ENCODE measurements at regions not wholly inside any gene's neighbourhood (a gene's known extent, or its start where the extent isn't known, plus 50 kb on each side); places are given as distances from the start of the nearest gene placed in this dataset.
A peak's percentile ranks its signal among the peaks of the same experiment; 100 is the strongest.
"Not testable (repeated sequence)": the region's sequence is repeated elsewhere in the genome, so short reads cannot be mapped to it uniquely, and the experiment has no call there.

DNA sequence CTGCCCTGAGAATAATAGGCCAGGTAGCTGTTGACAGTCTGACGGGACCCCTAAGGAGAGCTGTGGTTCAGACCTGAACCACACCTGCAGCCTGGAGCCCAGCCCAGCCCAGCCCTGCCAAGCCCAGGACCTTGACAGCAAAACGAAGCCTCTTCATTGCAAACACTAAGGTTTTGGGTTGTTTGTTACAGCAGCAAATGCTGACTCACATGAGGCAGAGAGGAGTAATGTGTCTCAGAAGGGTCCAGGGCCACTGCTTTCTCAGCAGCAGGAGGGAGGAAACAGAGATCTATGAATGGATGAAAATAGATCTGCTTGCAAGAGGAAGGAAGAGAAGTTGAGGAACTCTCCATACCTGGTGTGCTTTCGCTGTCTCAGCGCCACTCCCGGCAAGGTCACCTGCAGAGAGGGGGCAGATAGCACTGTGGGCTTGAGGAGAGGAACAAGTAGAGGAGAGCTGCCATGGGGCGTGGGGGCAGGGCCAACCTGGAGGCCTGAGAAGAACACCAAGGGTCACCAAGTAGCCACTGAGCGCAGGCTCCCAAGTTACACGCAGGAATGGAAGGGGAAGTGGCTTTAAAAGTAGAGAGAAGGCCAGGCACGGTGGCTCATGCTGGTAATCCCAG lies 127.2 kb downstream of the ZNF281 start:
- no peak for DNase-seq (ENCODE audit: low spot score)

DNA sequence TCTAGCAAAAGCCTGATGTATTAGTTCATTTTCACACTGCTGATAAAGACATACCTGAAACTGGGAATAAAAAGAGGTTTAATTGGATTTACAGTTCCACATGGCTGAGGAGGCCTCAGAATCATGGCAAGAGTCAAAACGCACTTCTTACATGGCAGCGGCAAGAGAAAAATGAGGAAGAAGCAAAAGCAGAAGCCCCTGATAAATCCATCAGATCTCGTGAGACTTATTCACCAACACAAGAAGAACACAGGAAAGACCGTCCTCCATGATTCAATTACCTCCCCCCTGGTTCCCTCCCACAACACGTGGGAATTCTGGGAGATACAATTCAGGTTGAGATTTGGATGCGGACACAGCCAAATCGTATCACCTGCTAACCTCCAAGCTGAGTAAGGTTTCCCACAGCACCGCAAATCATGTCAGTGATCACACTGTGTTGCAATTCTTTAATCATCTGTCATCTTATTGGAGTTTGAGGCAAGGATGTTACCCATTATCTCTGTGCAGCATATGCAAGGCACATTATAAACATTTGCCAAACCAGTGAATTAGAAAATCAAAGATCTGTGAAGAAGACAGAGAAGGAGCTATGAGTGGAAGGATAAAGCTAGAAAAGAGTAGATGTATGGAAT lies 128.5 kb downstream of the ZNF281 start:
- no peak for DNase-seq (ENCODE audit: low spot score)

- peak; percentile 36 for DNase-seq (ENCODE audit: low spot score)
These were observed 129.9 kb downstream of the ZNF281 start for GRCh38 chr1:200279810-200280411.

DNA sequence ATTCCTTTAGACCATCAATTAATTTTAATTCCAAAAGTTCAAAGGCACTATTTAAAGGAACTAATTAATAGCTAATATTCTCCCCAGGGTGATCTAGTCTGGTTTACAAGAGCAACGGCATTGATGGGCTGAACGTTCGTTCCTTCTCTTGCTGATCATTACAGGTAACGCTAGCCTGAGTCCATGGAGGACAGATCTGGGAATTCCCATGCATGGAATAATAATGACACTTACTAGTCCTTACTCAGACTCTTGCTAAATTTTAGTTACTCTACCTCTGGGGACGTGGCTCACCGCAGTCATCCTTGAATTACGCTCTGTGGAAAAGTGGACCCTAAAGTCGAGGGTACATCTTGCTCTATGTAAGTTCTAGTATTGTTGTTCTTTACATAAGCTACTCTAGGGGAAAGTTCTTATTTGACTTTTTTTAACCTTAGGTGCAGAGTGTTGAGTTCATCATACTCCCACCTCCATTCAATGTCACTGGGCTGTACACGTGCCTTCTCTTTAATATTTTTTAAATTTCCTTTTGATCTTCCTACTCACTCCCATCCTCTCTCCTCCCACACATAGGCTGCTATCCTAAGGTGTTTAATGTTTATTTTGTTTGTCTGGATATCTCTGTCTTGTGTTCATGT lies 133.9 kb downstream of the ZNF281 start:
- DNase-seq (ENCODE audit: low spot score), result no peak

- no peak for DNase-seq (ENCODE audit: low spot score)
These were observed 134.4 kb downstream of the ZNF281 start for GRCh38 chr1:200275415-200275814.

GRCh38 chr1:200274116-200274515 lies 135.7 kb downstream of the ZNF281 start:
- no peak for DNase-seq (ENCODE audit: low spot score)

DNA sequence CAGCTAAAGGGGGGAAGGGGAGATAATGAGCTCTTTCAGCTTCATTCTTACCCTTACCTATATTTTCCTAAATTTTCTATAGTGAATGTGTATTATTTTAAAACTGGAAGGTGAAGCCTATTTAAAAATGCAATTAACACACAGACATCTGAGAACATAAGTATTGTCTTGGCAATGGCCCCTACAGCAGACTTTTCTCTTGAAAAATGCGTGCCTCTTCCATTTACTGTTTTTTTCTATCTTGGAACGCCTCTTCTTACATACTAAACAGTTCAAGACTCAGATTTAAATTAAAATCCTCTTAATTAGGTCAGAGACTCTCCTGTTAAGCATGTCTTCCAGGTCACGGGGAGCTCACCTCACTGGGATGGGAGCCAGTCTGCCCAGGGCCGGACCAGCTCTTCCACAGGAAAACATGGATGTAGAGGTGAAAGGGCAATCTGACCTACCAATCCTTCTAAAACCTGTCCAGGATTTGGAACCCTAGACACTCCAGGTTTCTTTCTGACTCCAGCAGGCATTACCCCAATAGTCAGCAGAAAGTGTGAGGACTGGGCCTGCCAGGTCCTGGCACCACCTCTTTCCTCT lies 137.3 kb downstream of the ZNF281 start:
- DNase-seq (ENCODE audit: low spot score), result no peak

- DNase-seq (ENCODE audit: low spot score), result no peak
These were observed 140.6 kb downstream of the ZNF281 start for GRCh38 chr1:200269256-200269655.

DNA sequence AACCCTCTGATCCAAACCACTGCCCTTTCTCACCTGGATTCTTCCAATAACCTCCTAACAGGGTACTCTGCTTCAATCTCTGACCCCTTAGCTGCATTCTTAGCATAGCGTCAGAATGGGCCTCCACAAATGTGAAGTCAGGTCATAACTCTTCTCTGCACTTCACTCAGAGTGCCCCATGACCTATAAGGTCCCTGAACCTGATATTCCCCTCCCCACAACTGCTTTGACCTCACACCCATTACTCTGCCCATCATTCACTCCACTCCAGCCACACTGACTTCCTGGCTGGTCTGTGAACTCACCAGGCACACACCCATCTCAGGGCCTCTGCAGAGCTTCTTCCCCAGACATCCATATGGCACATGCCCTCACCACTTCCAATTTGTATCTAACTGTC lies 141.9 kb downstream of the ZNF281 start:
- DNase-seq (ENCODE audit: low spot score), result no peak

GRCh38 chr1:200267458-200267857 lies 142.4 kb downstream of the ZNF281 start:
- DNase-seq (ENCODE audit: low spot score), result no peak

DNA sequence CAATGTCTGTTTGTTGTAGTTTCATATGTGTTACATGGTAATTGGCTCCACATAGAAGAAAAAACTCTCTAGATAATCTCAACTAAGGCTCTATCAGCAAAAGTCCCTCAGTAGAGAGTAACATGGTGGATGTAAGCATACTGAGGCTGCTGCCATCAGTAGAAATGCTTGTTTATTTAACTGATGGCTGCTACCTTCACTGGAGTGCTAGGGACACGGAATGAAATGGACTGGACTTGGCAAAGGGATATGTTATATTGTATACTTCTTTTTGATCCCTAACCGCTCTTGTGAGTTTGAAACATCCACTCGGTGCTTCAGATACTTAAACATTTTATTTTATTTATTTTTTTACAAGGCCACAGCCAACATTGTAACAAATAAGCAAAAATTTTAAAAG lies 143.0 kb downstream of the ZNF281 start:
- DNase-seq (ENCODE audit: low spot score), result no peak

DNA sequence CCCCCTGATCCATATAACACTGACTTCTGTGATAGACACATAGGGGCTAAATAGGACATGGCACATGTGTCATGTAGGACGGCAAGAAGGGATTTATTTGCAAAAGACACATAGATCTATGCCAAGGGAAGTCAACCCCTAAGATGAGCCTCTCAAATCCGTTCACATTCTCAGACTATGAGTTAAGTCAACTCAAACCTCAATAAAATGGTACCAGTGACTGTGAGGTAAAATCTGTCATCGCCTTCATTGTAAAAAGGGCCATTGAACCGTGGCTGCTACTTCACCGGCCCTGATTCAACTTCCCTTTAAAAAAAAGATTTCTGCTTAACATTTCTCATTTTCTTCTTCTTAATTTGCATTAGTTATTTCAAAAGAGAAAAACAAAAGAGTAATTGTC lies 144.0 kb downstream of the ZNF281 start:
- no peak for DNase-seq (ENCODE audit: low spot score)

GRCh38 chr1:200265104-200265503 lies 144.7 kb downstream of the ZNF281 start:
- DNase-seq (ENCODE audit: low spot score), result no peak

DNA sequence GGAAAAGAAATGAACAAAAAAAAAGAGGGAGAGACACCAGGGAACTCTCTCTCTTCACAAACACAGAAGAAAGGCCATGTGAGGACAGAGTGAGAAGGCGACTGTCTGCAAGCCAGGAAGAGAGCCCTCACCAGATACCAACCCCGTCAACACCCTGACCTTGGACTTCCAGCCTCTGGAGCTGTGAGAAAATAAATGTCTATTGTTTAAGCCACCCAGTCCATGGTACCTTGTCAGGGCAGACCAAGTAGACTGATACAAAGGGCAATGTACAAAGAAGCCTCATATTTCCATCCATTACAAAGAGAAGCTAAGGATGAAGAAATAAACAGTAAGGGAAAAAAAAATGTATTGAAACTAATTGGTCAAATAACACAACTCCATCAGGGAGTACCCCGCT lies 146.6 kb downstream of the ZNF281 start:
- DNase-seq (ENCODE audit: low spot score), result no peak

GRCh38 chr1:200262326-200262965 lies 147.4 kb downstream of the ZNF281 start:
- DNase-seq (ENCODE audit: low spot score), result no peak

GRCh38 chr1:200260597-200261335 lies 149.1 kb downstream of the ZNF281 start:
- DNase-seq (ENCODE audit: low spot score), result no peak

DNA sequence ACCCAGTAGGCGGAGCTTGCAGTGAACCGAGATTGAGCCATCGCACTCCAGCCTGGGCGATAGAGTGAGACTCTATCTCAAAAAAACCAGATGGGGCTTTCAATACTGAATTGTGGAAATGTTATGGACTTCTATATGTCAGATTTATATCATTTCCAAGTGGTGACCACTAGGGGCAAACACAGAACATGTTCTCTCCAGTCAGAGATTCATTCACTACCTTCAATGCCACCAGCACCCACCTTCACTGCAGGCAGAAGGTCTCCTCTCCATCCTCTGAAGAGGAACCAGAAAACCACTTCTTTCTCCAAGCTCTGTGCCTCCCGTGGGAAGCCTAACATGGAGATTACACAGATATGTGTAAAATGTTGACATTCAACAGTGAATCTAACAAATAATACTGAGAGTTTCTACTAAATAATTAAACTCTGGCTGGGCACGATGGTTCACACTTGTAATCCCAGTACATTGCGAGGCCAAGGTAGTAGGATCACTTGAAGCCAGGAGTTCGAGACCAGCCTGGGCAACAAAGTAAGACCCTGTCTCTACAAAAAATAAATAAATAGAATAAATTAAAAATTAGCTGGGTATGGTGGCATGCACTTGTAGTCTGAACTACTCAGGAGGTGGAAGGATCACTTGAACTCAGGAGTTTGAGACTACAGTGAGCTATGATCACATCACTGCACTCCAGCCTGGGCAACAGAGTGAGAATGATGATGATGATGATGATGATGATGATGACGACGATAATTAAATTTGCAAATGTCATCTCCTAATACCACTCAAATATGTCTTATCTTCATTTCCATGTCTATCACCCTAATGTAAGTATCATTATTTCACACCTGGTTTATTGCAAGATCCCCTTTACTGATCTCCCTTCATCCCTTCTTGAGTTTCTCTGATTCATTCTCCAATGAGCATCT lies 151.1 kb downstream of the ZNF281 start:
- peak; percentile 37 for DNase-seq (ENCODE audit: low spot score)

DNA sequence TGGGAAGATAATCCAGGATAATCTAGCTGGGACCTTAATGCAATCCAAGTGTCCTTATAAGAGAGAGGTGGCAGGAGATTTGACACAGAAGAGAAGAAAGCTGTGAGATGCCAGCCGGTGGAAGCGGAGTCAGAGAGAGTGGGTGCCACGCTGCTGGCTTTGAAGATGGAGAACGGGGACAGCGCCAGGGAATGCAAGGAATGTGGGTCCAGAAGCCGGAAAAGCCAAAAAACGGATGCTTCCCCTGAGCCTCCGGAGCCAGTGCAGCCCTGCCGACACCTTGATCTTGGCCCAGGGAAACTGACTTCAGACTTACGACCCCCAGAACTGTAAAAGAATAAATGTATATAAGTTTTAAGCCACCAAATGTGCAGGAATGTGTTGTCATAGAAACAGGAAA lies 152.6 kb downstream of the ZNF281 start:
- no peak for DNase-seq (ENCODE audit: low spot score)

GRCh38 chr1:200254602-200255001 lies 155.2 kb downstream of the ZNF281 start:
- not testable (repeated sequence) for DNase-seq (ENCODE audit: low spot score)

GRCh38 chr1:200253774-200254495 lies 155.9 kb downstream of the ZNF281 start:
- DNase-seq (ENCODE audit: low spot score), result no peak

All from LoVo (cell line).